Stomach (tissue), 4 donors: ENCODE measurements at regions not wholly inside any gene's neighbourhood (a gene's known extent, or its start where the extent isn't known, plus 50 kb on each side); places are given as distances from the start of the nearest gene placed in this dataset.

Source experiments
- CTCF ChIP-seq, 7 experiments: fragments of 450-650 bp in 4 of 7; fragments of 200-600 bp in 3 of 7; sonication (generic) in 3 of 7; IDR thresholded peaks; one replicate each; pipeline ENCODE4 v1.5.1; 2016 to 2019; ENCODE audit warnings: antibody characterized with exemption in 7 of 7, control low read depth in 2 of 7, mild to moderate bottlenecking in 1 of 7
- POLR2A ChIP-seq, 4 donors: fragments of 450-650 bp; IDR thresholded peaks; one replicate each; pipeline ENCODE4 v1.6.1; 2016; ENCODE audit warnings: antibody characterized with exemption in 4 of 4, control low read depth in 2 of 4, mild to moderate bottlenecking in 1 of 4, moderate library complexity in 1 of 4

GRCh38 chr16:72409423-72409822 lies 237.5 kb upstream of the PMFBP1 start:
- TF ChIP-seq CTCF (IDR thresholded peaks at IDR 0.05) = no peak
- TF ChIP-seq POLR2A (IDR thresholded peaks at IDR 0.05) = no peak
